ENCODE measurements at regions not wholly inside any gene's neighbourhood (a gene's known extent, or its start where the extent isn't known, plus 50 kb on each side); places are given as distances from the start of the nearest gene placed in this dataset.

DNA sequence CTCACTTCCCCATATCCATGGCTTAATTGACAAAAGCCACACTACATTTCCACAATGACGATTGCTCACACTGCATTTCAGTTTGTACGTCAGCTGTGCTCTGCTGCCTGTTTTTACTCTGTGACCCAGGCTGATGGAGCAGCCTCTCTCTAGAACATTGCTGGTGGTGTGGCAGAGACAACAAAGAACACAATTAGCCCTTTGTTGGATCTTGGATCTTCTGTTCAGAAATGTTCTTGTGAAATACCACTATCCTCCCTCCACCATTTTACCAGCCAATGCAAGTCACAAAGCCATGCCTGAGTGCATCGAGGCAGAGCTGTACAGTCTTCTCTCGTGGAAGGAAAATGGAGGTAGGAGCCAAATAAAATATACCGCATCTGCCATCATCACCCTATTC is 56.9 kb upstream of the TBC1D5 start:
- POLR2A ChIA-PET, result no interaction called here
- Mint-ChIP-seq H3K27me3 (no peaks in the 10 kb centered on the region), H3K36me3 (peaks cover 5% of the 10 kb centered on the region), H3K27ac (no peak overlapping the region), H3K4me1 (peaks cover 5% of the 10 kb centered on the region), H3K4me3 (no peak overlapping the region), H3K9me3 (no peaks in the 10 kb centered on the region)
- DNase-seq, result no peak
- ATAC-seq (ENCODE audit: low read depth), result no peak

DNA sequence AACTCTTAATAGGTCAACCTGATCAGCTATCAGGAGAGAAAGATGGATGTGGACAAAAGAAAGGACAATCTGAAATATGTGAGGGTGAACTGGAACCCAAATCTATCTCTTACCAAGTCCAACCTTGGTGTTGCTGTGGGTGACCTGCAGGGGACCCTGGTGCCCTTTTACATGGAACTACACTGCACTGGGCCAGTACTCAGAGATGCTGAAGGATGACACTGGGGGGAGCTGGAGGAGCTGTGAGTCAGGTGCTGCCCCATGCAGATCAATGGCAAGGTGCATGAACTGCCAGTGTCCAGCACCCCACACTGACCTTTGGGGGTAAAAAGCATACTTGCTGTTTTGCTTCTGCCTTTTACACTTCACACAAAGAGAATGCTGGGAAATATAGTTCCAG is 55.6 kb upstream of the TBC1D5 start:
- no peak overlapping the region for H3K27ac Mint-ChIP-seq
- POLR2A ChIA-PET, result no interaction called here
- ATAC-seq (ENCODE audit: low read depth), result no peak

GRCh38 chr3:17795711-17796110 is 53.3 kb upstream of the TBC1D5 start:
- POLR2A ChIA-PET, result no interaction called here
- Mint-ChIP-seq H3K9me3 (peaks cover 12% of the 10 kb centered on the region), H3K36me3 (peaks cover 10% of the 10 kb centered on the region), H3K4me1 (peaks cover 4% of the 10 kb centered on the region), H3K4me3 (no peak overlapping the region), H3K27me3 (no peaks in the 10 kb centered on the region), H3K27ac (no peak overlapping the region)
- ATAC-seq (ENCODE audit: low read depth) (no peak), DNase-seq (no peak)

More for the DNA sequence above, 55.6 kb upstream of the TBC1D5 start:
- Mint-ChIP-seq H3K9me3 (peaks cover 3% of the 10 kb centered on the region), H3K27me3 (no peaks in the 10 kb centered on the region), H3K4me3 (no peak overlapping the region), H3K4me1 (peaks cover 5% of the 10 kb centered on the region), H3K36me3 (peaks cover 4% of the 10 kb centered on the region)
- DNase-seq, result no peak

GRCh38 chr3:17795280-17795679 is 52.8 kb upstream of the TBC1D5 start:
- no peak overlapping the region for H3K27ac Mint-ChIP-seq
- POLR2A ChIA-PET, result no interaction called here
- H3K36me3 Mint-ChIP-seq, result peaks cover 11% of the 10 kb centered on the region
- no peak for ATAC-seq (ENCODE audit: low read depth)
- no peaks in the 10 kb centered on the region for H3K4me1 Mint-ChIP-seq
- no peaks in the 10 kb centered on the region for H3K27me3 Mint-ChIP-seq
- peaks cover 12% of the 10 kb centered on the region for H3K9me3 Mint-ChIP-seq
- H3K4me3 Mint-ChIP-seq, result no peak overlapping the region
- no peak for DNase-seq

GRCh38 chr3:17793542-17794195 is 51.2 kb upstream of the TBC1D5 start:
- no peak overlapping the region for H3K27ac Mint-ChIP-seq
- no peak overlapping the region for H3K4me3 Mint-ChIP-seq

More at GRCh38 chr3:17793542-17794195, 51.2 kb upstream of the TBC1D5 start:
- POLR2A ChIA-PET, result no interaction called here
- Mint-ChIP-seq H3K36me3 (peaks cover 19% of the 10 kb centered on the region), H3K27me3 (no peaks in the 10 kb centered on the region), H3K4me1 (no peaks in the 10 kb centered on the region), H3K9me3 (peaks cover 15% of the 10 kb centered on the region)
- no peak for DNase-seq
- no peak for ATAC-seq (ENCODE audit: low read depth)

Data from activated naive CD8-positive, alpha-beta T cell treated with anti-CD3 and anti-CD28 coated beads, Interleukin-2, amount 10 ng/mL, durations not matched to agents 7 days and 5 days (primary cell).